ENCODE measurements at regions not wholly inside any gene's neighbourhood (a gene's known extent, or its start where the extent isn't known, plus 50 kb on each side); places are given as distances from the start of the nearest gene placed in this dataset.

GRCh38 chr14:38430522-38430921 is 174.6 kb upstream of the CLEC14A start:
- Histone ChIP-seq H3K27me3 (ENCODE audit: insufficient read depth, low read length) (no peaks in the 10 kb centered on the region), H3K4me2 (ENCODE audit: low read length) (no peak overlapping the region), H4K20me1 (ENCODE audit: insufficient read depth) (no peaks in the 10 kb centered on the region), H3K36me3 (ENCODE audit: control insufficient read depth in 1 of 2, insufficient read depth in 2 of 2, low read length in 2 of 2) (no peaks in the 10 kb centered on the region), H3K79me2 (ENCODE audit: insufficient read depth, low read length) (no peaks in the 10 kb centered on the region), H3K9me3 (ENCODE audit: control insufficient read depth in 1 of 2, insufficient read depth in 1 of 2, low read depth in 1 of 2, low read length in 2 of 2) (no peaks in the 10 kb centered on the region), H3K27ac (ENCODE audit: low read depth, low read length) (no peak overlapping the region), H3K4me3 (replicated peaks in 1 of 2; ENCODE audit: low read depth in 1 of 2, low read length in 2 of 2) (no peak overlapping the region), H3K9ac (ENCODE audit: low read length) (no peak overlapping the region), H2AFZ (ENCODE audit: low read depth, low read length, poor library complexity, severe bottlenecking) (no peak overlapping the region), H3K9me2 (ENCODE audit: insufficient read depth) (no peaks in the 10 kb centered on the region), H3K4me1 (ENCODE audit: control insufficient read depth in 1 of 2, insufficient read depth in 2 of 2, low read length in 2 of 2) (no peaks in the 10 kb centered on the region)
- DNase-seq (ENCODE audit: low read depth, low spot score) (no peak), ATAC-seq (no peak)
- CTCF ChIA-PET, result no interaction called here
- no TSS peak for BruUV-seq (replicated peaks)
- intact Hi-C loops (cut with micrococcal nuclease), result no loop called here
- TF ChIP-seq YY1 (IDR thresholded peaks at IDR 0.05; ENCODE audit: extremely low read depth, insufficient replicate concordance, low read depth, low read length) (no peak), ELF1 (IDR thresholded peaks at IDR 0.05; ENCODE audit: borderline replicate concordance, low read depth) (no peak), MAX (IDR thresholded peaks at IDR 0.05) (no peak), RAD21 (IDR thresholded peaks at IDR 0.05; ENCODE audit: low read depth) (no peak), JUND (IDR thresholded peaks at IDR 0.05) (no peak), CBX3 (IDR thresholded peaks at IDR 0.05; ENCODE audit: low read depth) (no peak), SP1 (IDR thresholded peaks at IDR 0.05; ENCODE audit: low read depth) (no peak), POLR2AphosphoS5 (IDR thresholded peaks at IDR 0.05; ENCODE audit: low read depth, low read length) (no peak), ZFX (IDR thresholded peaks at IDR 0.05) (no peak), SIN3A (IDR thresholded peaks at IDR 0.05; ENCODE audit: low read depth) (no peak), POLR2A (IDR thresholded peaks at IDR 0.05; ENCODE audit: borderline replicate concordance, extremely low read depth, insufficient read depth, insufficient read length) (no peak), FOSL1 (IDR thresholded peaks at IDR 0.05; ENCODE audit: low read depth) (no peak), TCF7L2 (IDR thresholded peaks at IDR 0.05; ENCODE audit: borderline replicate concordance, extremely low read depth, insufficient read depth, insufficient read length) (no peak), EZH2 (IDR thresholded peaks at IDR 0.05) (no peak), ZNF274 (IDR thresholded peaks at IDR 0.05; ENCODE audit: low read depth, low read length) (no peak), EGR1 (IDR thresholded peaks at IDR 0.05; ENCODE audit: low read depth) (no peak), ZBTB33 (IDR thresholded peaks at IDR 0.05; ENCODE audit: extremely low read depth, insufficient replicate concordance, low read length) (no peak)
- RAD21 ChIA-PET (ENCODE audit: low non-redundant PET in 1 of 2, low total read pairs in 2 of 2, uncharacterized antibody in 2 of 2, unreplicated experiment in 2 of 2), result no interaction called here
- POLR2A ChIA-PET, result no interaction called here

Data from HCT116 (cell line).